Breast epithelium (tissue), 3 donors: ENCODE measurements at regions not wholly inside any gene's neighbourhood (a gene's known extent, or its start where the extent isn't known, plus 50 kb on each side); places are given as distances from the start of the nearest gene placed in this dataset.

Source experiments
- CTCF ChIP-seq, 3 donors: fragments of 450-650 bp; IDR thresholded peaks; one replicate each; pipeline ENCODE4 v1.5.1; 2016 to 2017; ENCODE audit warnings: antibody characterized with exemption in 3 of 3, mild to moderate bottlenecking in 3 of 3, moderate library complexity in 3 of 3
- POLR2A ChIP-seq: fragments of 450-650 bp; IDR thresholded peaks from one replicate; pipeline ENCODE4 v1.6.1; 2016; ENCODE audit warnings: antibody characterized with exemption, mild to moderate bottlenecking, moderate library complexity

- no peak for TF ChIP-seq POLR2A
- no peak for TF ChIP-seq CTCF (IDR thresholded peaks at IDR 0.05)
Measured at GRCh38 chr12:89080793-89081465, 271.4 kb downstream of the DUSP6 start.
